GM18519 (cell line): ENCODE measurements at regions not wholly inside any gene's neighbourhood (a gene's known extent, or its start where the extent isn't known, plus 50 kb on each side); places are given as distances from the start of the nearest gene placed in this dataset.

Source experiments
- ATAC-seq: cut with Tn5 transposase; IDR thresholded peaks from one replicate; pipeline ENCODE4 v1.9.1; 2021; ENCODE audit warnings: mild to moderate bottlenecking, moderate library complexity; ENCODE audit not compliant: unreplicated experiment, low FRiP score

DNA sequence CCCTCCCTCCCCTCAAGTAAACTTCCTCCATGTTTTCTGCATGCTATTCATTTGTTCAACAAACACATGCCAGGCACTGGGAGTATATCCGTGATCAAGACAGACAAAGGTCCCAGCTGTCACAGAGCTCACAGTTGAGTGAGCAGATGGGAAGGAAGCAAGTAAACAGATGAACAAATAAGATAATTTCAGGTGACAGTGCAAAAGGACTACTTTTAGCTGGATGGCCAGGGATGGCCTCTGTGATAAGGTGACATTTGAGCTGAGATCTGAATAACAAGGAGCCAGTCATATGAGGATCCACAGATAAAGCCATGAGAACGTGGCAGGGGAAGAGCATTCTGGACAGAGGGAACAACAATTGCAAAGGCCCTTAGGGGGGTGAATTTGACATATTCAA is 121.7 kb upstream of the RAD23B start:
- no peak for ATAC-seq

DNA sequence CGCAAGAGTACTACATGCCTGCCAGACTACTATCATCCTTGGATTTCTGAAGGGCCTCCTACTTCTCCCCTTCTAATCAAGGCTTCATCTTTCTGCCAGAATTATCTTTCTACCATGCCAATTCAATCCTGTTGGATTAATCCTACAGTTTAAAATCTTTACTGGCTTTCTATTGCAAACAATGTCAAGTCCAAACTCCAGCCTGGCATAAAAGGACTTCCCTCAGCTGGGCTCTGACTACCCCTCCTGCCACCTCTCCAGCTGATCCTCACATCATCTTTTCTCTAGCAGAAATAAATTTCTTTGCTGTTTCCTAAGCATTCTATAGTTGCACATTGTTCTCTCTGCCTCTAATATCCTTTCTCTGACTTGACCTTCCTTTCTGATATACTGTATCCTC is 119.7 kb upstream of the RAD23B start:
- no peak for ATAC-seq

DNA sequence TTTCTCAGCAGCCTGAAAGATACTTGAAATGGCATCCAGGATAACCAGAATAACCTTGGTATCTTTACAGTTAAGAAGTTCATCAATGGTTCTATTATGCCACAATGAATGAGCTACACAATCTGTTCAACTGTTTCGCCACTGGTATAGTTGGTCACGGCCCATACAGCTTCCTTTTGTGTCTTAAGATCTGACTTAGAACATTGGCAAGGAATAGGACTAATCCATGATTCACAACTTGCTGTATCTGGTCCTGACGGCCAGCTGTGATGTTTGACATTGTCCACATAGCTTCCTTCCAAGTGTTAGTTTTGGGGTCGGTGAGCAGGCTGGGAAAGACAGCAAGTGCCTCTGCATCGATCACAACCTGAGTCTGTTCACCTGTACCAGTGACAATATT is 113.3 kb upstream of the RAD23B start:
- ATAC-seq: no peak

DNA sequence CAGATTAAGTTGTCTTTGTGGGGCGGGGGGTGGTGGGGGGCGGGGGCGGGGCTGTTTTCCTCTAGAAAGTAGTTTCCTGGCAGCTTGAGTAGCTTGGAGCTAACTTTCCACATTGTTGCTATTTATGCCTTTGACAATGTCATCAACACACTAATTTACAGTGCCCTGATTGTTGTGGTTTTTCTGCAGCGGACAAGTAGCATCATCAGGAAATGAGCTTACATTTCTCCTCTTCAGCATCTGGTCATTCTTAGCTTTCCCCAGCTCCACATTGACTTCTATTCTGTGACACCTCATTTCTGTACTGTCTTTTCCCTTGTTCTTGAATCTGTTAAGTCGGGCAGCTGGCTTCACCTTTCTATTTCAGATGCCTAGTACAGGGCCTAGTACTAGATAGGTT is 112.3 kb upstream of the RAD23B start:
- ATAC-seq: no peak

DNA sequence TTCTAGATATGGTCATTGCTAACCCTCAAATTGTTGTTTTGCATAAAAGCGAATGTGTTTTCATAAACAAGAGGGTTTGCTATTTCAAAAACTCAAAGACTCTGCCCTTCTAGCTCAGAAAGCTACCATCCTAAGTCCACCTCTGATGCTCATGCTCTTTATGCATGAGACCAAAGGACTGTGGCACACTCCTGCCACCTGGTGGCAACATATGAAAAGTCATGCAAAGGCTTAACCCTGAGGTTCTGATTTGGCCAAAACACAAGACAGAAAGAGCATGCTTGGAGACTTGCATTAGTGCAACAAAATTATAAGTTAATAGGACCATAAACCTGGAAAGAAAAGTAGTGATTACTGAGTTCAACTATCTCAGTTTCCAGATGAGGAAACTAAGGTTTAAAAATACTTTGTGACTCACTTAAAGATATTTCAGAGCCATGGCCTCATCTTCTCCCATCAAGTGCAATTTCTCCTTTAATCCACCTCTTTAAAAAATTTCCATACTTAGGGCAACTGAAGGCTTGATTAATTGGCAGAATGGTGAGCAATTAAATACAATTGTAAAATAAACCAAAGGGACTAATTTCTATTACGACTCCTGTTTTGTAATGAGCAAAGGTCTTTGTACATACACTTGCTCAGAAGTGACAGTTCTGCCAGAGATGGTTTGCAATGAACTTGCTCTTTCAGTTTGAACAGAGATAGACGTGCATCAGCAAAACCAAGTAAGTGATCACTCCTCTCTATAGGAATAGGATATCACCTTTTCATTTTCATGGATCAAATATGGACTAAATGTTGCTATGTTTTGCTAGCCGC is 110.7 kb upstream of the RAD23B start:
- ATAC-seq: peak; percentile 58

DNA sequence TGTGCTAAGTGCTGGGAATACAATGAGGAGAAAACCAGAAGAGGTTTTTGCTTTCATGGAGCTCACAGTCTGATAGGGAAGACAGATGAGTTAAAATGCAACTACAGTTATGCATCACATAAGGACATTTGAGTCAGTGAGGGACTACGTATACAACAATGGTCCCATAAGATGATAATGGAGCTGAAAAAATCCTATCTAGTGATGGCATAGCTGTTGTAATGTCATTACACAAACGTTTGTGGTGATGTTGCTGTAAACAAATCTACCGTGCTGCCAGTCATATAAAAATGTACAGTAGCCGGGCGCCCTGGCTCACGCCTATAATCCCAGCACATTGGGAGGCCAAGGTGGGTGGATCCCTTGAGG is 110.1 kb upstream of the RAD23B start:
- peak; percentile 74 for ATAC-seq

DNA sequence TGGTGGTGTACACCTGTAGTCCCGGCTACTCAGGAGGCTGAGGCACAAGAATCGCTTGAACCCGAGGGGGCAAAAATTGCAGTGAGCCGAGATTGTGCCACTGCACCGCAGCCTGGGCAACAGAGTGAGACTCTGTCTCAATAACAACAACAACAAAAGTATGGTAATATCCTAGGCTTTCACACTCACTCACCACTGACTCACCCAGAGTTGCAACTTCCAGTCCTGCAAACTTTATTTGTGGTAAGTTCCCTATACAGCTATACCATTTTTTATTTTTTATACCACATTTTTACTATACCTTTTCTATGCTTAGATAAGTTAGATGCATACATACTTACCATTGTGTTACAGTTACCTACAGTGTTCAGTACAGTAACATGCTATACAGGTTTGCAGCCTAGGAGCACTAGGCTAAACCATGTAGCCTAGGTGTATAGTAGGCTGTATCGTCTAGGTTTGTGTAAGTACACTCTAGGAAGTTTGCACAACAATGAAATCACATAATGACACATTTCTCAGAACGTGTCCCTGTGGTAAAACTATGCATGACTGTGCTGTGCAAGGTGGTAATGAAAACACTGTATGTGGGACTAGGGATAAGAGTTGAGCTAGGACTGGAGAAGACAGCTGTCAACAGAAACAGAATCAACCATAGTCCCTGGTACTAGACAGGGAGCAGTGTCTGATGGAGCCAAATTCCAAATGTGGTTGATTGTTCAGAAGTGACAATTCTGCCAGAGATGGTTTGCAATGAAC is 109.5 kb upstream of the RAD23B start:
- ATAC-seq: no peak

DNA sequence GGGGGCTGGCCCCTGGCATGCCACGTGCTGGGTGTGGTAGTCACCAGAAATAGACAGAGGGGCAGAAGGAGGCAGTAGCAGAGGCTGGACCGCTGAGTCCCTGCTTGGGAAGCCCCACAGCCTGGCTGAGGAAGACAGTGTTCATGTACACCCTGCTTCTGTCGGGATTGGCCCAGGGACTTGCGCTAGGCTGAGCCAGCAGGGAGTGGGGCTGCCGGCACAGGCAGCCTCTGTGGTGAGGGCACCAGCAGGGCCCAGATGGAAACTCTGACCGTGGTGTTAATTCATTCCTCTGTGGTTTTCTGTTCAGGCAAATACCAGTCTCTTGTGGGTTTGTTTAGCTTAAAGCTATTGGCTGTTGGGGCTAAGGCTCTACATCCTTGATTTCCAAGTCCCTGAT is 108.6 kb upstream of the RAD23B start:
- ATAC-seq: no peak

DNA sequence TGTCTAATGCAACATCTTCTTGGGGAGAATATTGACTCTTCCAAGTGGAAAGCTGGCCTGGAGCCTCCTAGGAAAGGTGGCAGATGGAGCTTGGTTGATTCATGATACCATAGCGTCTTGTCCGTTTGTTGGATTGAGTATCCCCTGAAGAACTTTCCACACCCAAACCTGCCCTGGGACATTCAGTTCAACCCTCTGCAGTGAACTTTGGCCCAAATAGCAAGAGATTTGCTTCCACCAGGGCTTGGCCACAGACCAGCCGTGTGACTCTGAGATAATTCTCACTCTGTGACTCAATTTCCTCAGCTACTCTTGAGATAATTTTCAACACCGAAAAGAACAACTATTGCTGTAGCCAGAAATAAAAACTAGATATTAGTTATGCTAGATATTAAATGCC is 108.0 kb upstream of the RAD23B start:
- no peak for ATAC-seq

DNA sequence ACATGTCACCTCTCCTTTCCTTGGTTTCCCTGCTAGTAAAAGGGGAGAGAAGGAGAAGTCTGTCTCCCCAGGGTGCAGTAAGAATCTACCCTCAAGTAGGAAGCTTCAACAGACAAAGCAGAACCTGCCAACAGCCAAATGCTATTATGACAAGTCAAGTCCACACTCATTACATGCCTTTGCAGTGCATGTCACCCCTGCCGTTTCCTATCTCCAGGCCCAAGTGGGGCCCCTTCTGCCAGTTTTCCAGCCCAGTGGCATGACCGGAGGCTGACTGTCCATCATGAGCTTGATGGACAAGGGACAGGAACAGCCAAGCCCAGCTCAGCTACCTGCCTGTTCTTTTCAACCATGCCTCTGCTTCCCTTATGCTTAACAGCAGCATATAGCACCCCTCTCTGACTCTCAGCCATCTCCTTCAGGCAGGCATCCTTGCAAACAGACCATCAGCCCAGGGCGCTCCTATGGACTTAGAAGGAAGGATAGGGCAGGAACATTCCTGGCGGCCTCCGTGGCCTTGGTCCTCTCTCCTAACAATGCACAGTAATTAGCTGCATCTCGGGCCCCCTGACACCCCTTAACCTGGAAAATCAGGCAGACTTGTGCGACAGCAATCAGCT is 107.2 kb upstream of the RAD23B start:
- no peak for ATAC-seq

DNA sequence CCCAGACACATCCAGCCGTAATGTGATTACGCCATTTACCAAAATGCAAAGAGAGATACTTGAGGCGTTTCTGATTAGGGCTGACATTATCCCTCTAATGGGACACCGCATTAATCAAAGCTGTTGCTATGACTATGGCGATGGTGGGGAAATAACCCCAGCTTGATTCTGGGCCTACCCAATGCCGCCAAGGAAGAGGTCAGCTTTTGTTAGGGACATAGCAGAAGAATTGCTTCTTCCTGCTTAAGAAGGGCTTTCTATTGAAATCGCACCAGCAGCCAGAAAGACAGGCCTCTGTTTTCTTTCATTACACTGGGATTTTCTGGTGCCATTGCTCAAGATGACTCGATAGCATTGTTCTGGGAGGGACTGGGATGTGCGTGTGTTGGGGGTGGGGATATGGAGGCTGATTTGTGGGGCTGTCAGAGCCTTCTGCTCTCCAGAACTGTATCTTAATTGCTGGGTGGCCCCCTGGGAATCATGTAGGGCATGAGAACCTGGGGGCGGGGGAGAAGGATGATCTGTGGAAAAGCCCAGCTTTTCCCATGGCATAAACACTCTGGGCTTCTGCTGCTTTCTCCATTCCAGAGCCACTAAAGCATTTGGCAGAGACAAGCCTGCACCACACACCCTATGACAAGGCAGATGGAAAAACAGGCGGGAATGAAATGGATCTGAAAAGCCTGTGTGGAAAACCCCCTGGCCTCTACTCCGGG is 106.5 kb upstream of the RAD23B start:
- no peak for ATAC-seq

DNA sequence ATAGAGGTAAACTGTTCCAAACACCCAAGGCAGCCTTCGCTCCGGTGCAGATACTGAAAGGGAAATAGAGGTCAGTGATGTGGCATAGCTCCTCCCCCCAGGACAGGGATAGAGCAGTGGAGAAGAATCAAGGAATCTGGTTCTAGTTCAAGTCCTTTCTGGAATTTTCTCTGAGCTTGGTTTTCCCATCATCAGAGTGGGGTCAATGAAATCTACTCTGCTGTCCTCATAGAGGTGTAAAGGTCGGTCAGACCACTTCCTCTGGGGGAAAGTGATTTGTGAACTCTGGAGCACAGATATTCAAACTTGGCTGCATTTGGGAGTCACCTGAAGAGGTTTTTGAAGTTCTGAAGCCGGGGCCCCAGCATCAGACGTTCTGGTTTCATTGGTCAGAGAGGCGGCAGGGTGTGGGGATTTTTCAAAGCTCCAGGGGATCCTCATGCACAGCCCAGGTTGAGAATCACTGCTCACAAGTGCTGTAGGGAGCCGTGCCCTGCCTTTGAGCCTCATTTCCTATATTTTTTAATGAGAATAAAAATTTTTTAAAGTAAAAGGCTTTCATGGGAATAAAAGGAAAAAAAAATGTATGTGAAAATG is 105.7 kb upstream of the RAD23B start:
- no peak for ATAC-seq

DNA sequence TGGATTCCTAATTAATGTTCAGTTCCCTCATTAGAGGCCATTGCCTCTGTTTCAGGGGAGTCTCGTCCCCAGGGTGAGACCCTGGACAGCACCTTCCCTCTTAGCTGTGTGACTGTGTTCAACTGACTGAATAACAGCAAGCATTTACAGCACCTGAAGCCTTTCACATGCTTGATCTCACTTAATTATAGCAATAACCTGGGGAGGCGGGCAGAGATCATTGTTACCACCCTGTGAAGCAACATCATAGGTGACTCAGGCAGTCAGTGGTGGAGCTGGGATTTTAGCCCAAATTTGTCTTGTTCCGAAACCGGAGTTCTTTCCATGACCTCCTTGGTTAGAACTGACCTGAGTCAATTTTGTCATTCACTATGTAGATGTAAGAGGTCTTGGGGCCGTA is 105.2 kb upstream of the RAD23B start:
- no peak for ATAC-seq

DNA sequence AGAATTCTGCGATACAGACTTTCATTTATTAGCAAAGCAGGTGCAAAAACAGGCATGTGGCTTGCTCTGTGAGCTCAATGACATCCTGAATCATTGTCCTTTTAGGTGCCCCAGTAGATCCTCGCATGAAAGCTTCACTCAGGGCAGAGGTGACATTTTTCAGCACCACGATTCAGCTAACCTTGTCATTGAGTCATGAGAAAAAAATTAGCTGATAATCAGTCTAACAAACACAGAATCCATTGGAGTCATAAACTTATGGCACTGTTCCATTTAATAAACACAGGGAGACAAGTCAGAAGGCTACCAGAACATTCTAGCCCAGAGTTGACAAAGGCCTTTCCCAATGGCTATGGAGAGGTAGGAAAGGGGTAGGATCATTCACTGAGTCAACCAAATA is 104.8 kb upstream of the RAD23B start:
- no peak for ATAC-seq

DNA sequence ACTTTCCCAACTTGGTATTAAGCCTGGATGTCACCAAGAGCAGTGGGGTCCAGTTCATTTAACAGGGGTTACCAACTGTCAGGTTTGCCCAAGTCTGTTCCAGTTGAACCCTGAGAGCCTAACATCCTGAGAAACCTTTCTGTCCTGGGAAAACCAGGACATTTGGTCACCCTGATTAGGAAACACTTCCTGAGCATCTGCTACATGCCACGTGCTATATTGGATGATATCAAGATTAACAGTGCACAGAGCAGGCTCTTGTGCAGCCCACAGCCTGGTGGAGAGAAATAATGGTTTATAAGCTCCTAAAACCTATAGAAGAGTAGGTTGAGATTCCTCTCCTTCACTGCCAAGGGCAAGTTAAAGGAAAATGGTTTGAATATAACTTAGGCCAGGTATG is 102.9 kb upstream of the RAD23B start:
- no peak for ATAC-seq

DNA sequence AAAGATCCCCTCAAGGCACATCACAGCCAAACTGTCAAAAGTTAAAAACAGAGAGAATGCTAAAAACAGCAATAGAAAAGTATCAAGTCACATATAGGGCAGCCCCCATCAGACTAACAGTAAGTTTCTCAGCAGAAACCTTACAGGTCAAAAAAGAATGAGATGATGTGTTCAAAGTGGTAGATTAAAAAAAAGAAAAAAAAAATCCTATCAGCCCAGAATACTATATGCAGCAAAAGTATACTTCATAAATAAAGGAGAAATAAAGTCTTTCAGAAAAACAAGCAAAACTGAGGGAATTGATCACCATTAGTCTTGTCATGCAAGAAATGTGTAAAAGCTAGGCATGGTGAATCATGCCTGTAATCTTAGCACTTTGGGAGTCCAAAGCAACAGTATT is 99.9 kb upstream of the RAD23B start:
- ATAC-seq: no peak

DNA sequence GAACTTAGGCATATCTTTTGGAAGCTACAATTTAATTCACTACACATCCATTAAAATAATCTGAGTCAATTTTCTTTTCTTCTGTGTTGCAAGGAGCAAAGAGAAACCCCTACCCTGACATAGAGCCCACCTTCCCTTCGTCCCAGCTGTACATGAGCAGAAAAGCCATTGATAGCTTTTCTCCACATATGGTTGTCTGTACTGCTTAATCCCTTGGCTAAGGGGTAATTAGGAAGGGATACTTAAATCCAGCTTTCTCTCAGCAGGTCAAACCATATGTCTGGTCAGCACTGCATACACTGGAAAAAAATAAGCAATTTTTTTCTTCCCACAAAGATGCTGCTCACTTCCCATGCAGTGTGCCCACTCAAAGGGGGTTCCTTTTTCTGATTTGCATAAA is 94.7 kb upstream of the RAD23B start:
- no peak for ATAC-seq

DNA sequence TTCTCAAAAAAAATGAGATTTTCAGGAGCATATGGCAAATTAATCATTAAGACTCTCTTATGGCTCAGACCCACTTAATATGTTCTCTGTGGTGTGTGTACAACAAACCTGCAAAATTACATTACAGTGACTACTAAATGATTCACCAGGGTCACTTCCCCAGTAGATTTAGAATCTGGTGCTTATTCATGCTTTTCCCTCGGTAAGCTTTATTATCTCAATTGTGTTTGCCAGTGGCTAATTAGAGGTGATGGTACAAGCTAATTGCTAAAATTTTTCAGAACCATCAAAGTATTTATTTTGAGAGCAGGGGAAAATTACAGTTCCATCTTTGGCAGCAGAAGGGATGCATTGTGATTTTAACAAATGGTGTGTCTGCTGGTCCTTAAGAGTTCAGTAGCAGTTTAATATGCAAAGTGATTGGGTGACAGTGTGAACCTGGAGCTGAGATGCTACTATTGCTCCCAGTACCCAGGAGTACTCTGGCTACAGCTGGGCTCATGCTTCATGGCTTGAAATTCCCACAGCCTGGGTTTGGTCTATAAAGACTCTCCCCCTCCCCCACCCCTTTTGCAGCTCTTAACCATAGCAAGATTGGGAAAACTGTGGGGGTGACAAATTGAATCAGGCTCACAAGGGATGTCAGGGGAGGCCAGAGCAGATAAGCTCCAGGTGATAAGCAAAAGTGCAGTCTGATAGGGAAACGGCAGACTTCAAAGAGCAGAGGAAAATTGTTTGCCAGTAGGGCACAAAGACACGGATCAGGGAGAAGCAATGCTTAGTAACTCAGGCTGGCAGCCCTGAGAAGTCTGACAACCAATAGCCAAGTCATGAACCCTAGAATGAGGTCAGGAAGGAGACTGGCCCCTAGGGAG is 92.8 kb upstream of the RAD23B start:
- ATAC-seq: no peak

DNA sequence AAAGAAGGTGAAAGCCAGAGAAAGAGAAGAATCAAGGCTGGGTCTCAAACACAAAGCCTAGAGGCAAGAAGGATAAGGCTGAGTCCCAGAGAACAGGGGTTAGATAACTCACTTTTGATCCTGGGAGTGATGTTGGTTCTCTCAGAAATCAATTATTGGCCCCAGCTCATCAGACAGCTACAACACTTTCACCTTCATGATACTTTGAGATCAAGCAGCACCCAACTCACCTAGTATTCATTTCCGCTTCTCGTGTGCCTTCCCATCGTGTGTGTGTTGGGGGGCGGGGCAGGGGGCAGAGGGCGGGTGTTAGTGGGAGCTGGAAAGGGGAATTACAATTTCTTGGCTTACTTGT is 92.2 kb upstream of the RAD23B start:
- no peak for ATAC-seq

DNA sequence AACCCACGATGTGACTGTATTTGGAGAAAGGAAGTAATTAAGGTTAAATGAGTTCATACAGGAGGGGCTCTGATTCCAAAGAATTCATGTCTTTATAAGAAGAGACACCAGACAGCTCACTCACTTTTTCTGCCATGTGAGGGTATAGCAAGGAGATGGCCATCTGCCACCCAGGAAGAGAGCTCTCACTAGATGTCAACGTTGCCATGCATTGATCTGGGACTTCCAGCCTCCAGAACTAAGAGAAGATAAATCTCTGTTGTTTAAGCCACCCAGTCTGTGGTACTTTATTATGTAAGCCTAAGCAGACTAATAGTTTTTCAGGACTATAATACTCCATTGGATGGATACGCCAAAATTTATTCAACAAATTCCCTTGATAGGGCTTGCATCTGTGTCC is 89.8 kb upstream of the RAD23B start:
- ATAC-seq: no peak
